HG03039 (cell line): ENCODE measurements at regions not wholly inside any gene's neighbourhood (a gene's known extent, or its start where the extent isn't known, plus 50 kb on each side); places are given as distances from the start of the nearest gene placed in this dataset.
"Not testable (repeated sequence)": the region's sequence is repeated elsewhere in the genome, so short reads cannot be mapped to it uniquely, and the experiment has no call there.

ENCODE experiments used
- ATAC-seq: cut with Tn5 transposase; IDR thresholded peaks from one replicate; pipeline ENCODE4 v1.9.1; 2021; ENCODE audit warnings: mild to moderate bottlenecking, moderate library complexity; ENCODE audit not compliant: unreplicated experiment

DNA sequence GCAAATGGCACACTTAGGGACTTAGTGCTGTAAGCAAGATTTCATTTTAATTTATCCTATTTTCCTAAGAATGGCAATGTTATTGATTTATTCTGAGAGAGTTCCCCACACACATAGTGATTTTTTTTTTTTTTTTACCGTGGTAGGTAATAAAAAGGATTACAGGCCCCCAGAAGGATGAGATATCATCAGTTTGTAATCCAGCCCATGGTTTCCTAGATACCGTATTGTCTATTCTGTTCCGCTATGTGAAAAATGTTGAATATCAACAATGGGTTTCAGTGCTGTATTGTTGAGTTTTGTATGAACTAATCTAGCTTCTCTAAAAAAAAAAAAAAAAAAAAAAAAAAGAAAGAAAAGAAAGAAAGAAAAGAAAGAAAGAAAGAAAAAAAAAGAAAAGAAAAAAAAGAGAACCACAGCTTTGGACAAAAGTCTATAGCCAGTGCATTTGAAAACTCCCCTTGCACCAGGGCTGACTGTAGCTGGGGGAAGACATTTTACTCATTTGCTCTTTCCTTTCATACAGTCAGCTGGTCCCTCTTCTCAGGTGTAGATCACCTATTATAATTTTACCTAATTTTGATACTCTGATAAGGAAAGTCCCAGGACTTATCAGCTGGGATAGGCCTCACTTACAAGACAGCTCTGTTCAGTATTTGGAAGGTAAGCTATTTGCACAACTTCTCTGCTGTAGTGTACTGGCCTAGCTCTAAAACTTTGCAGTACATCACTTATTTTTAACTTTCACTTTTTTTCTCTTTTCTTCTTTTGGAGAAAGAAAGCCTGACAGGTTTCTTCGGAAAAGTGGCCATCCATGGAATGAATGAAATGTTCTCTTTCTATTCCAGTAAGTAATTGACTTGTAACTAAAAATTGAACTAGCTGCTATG is 101.4 kb upstream of the SOX2 start:
- no peak for ATAC-seq

DNA sequence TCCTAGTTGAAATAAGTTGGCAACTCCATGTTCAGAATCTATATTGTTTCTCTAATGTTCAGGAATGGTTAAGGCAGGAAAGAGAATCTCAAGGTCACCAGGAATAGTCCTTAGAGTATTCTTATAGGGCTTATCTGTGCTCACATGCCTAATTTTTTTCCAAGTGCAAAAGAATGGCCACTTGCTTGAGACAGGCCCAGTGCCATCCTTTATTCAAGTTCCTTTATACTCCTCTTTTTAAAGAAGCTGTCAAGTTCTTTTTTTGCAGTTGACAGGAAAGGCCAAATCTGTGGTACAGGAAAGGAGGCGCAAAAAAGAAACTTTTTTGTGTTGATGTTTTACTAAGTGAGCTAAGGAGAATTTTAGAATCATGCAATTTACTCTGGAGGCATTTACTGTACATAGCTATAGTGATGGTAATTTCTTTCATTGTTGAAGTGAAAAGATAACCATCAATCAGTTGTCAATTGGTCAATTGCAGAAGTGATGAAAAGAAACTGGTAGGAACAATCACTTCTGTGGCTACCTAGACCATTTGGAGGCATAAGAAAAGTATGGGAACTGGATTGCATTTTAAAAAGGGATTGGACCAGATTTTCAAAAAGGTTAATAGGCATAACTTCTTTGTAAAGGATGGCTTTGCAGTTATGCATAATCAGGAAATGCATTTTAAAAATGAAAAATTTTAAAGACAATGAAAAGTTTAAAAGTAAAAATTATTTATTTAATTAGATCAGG is 102.5 kb upstream of the SOX2 start:
- no peak for ATAC-seq

DNA sequence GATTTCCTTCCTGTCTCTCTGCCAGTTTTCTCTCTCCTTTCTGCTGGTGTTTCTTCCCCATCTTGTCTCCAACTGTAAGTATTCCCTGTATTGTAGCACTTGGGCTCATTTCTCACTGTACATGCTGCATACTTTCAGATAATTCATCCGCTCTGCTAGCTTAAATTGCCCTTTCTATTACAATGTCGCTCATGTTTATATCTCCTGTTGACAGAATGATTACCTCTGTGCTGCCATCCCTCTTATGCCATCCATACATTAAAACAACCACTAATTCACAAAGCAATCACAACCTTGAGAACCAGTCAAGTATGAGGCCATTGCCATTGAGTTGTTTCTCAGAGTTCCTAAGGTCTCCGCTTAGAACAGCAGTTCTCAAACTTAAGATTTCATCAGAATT is 107.5 kb upstream of the SOX2 start:
- no peak for ATAC-seq

DNA sequence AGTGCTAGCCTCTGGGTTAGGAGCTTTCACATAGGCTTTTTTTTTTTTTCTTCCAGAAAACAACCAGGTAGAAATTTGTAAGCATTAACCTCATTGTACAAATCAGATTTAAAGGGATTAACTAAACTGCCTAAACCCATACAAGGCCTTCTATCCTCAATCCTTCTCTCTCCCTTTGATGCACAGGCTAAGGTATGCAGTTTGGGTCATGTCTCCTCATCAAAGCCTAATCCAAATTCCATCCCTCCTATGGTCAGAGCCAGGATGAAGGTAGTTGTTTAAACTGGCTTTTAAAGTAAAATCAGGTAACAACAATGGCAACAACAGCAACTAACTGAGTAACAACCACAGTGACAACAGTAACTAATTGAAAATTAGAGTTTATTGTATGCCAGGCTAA is 115.6 kb upstream of the SOX2 start:
- no peak for ATAC-seq

DNA sequence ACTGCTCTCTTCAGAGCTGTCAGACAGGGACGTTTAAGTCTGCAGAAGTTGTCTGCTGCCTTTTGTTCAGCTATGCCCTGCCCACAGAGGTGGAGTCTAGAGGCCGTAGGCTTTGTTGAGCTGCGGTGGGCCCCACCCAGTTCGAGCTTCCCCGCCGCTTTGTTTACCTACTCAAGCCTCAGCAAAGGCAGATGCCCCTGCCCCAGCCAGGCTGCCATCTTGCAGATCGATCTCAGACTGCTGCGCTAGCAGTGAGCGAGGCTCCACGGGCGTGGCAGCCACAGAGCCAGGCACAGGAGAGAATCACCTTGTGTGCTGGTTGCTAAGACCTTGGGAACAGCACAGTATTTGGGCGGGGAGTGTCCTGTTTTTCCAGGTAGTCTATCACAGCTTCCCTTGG is 120.8 kb upstream of the SOX2 start:
- not testable (repeated sequence) for ATAC-seq

DNA sequence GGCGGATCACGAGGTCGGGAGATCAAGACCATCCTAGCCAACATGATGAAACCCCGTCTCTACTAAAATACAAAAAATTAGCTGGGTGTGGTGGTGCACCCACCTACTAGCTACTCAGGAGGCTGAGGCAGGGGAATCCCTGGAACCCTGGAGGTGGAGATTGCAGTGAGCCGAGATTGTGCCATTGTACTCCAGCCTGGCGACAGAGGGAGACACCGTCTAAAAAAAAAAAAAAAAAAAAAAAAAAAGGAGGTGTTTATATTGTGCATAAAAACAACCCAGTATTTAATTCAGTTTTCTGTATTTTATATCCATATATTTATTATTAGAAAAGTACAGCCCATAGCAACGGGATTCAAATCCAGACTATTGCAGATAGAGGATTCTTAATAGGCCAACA is 129.1 kb upstream of the SOX2 start:
- ATAC-seq, result no peak

DNA sequence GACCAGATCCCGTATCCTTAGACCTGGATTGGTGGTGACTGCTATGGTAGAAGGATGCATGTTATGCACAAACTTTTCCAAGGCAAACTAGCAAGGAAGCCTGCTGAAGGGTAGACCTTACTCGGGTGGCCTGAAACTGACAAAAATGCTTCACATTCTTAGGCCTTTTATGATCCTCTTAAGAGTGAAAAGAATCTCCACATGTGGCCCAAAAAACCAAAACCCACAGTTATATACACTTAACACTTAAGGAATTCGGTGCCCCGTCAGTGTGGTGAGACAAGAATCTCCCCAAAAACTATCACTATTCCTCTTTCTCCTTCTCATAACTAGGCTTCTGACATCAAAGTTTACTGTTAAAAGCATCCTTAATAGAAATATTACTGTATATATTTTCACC is 130.1 kb upstream of the SOX2 start:
- ATAC-seq, result no peak

DNA sequence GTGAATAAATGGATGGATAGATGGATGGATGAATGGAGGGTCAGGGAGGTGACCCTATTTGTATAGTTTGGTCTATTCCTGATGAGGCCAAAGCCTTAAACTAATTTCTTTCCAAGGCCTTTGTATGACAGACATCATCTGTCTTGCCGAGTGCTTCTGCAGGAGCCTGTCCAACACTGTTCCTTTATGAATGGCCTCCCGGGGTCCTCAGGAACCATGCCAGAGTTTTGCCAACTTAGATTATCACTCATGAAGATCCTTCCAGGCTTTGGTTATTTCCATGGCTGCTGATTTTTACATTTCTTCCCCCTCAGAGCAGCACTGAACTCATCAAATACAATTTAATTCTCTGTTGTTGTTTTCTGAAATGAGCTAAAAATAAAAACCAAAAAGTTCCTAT is 133.0 kb upstream of the SOX2 start:
- ATAC-seq, result no peak

DNA sequence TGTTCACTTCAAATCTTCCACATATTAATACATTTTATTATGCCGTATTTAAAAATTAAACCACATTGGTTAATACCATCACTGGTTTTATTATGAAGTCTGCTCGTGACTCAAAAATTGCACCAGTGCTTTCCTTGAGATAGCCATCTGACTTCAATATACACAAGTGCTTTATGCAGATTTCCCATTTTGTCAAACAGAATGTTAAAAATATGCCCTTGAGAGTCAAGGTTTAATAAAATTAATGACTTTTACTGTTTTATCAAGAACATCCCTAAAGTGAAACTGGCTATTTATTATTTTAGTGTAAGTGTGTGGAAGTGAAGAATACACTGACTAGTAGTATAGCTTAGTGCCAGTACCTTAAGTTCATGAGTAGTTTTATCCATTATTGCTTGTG is 139.3 kb upstream of the SOX2 start:
- ATAC-seq, result no peak

DNA sequence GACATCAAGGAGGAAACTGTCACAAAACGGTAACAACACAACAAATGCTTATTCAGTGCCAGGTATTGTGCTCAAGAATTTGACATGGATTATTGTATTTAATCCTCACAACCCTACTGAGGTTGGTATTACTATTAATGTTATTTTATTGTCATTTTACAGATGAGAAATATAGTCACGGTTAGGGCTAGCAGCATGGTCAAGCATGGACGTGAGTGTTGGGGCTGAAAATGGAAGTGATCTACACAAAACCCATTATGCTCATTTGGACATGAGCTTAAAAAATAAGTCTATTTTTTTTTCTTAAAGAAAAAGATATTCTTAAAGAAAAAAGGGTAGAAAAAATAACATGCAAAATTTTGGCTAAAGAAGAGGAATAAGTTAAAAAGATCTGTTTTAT is 141.3 kb upstream of the SOX2 start:
- ATAC-seq, result no peak

DNA sequence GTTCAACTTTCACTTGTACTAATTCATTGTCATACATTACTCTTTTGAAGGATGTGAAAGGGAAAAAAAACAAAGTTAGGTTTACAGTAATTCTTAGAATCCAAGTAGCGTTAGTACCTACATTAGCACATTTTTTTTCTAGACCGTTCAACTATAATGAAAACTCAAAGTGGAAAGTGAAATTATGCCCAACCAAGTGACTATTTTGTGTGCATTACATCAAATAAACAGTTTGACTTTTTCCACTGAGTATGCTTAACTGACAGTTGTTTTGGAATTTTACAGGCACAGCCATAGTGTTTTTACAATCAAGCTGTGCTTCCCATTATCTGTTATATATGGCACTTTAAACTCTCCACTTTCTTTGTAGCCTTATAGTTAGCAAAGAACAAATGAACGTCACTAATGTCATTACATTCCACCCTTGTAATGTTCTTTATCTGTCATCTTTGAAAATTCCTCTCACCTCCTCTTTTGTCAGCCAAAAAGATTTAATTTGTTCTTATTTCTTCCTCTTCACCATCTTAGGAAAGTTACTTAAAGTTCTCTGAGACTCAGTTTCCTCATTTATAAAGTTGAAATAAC is 142.3 kb upstream of the SOX2 start:
- no peak for ATAC-seq

DNA sequence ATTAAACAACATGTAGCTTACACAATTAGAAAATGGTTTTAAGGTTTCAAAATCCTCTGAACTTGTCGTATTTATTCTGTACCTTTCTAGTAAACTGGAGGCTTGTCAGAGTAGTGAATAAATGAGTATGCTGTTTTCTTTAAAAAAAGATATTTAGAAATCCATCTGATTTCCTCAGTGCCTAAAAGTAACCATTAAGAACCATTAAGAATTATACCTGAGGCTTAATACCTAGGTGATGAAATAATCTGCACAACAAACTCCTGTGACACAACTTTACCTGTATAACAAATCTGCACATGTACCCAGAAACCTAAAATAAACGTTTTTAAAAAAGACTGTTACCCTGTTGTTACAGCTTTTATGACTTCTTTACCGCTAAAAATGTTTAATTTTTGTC is 143.0 kb upstream of the SOX2 start:
- no peak for ATAC-seq

DNA sequence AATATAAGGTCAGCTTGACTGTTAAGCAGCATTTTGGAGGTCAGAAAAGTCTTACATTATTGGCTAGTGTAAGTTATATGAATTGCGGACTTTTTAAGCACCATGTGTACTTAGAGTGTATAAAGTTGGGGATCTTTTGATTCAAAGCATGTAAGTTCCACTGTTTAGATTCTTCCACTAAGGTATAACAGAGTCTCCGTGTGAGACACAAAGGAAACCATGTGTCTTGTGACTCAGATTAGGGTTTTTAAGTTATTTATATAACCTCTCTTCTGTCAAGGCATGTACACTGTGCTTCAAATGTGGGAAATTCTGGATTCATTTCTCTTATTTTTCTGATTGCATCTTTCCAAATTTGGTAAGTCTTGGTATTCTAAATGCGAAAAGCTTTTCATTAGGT is 143.5 kb upstream of the SOX2 start:
- ATAC-seq, result no peak

DNA sequence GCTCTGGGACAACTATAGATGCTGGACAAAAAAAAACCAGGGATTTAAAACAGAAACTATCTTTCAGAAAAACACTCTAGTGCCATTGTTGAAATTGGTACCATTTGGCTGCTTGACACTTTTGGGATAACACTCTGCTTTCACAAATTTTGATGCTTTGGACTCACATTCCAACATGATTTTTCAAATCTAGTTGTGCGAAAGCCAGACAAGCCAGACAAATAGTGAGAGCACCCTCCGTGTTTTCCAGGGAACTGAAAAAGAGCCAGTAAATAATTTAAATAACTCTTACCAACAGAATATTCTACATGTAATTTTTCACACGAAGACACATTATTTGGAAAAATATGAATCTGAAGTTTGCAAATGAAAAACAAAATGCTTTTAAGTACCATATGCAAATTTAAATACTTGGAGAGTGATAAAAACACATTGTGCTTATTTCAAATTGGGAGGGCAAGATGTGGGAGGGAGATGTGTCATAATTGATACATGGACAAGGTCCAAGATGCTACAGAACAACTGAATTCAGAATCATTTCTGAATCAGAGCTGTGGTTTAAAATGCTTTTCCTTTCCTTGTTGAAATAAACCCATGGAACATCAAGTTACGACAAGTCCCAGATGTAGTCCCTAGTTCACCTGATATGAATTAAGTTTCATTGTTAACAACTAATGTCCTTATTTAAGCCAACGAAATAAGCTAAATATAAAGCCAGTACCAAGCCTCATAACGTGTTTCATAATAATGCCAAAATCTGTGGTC is 144.2 kb upstream of the SOX2 start:
- ATAC-seq, result no peak

DNA sequence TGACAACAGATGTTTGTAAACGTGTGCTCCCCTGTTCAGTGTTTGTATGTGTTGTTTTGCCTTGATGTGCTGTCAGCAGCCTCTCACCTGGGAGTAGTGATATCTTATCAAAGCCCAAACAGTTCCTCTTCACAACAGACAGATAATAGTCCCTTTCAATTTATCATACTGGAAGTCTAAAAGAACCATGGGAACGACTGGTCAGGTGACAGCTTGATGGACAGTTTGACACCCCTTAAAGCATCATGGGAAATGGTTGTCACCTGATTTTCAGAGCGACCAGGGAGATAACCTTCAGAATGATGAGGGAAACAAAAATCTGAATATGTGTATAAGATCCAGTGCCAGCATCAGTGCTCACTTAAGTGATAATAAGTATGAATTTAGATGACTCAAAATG is 146.3 kb upstream of the SOX2 start:
- ATAC-seq, result no peak

DNA sequence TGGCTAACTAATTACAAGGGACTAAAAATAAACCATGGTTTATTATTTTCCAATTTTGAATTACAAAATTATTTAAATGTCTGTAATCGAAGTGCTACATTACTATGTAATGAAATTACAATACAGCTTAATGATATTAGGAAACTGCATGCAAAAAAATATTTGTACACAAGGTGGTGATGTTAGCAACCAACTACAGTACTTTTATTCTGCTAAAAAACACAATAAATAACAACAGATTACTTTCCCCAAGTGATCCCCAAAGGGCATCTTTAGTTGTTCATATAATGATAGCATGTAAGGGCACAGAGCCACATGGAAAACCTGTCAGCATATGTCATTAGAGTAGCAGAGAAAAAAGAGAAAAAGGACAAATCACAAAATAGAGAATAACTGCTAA is 147.5 kb upstream of the SOX2 start:
- ATAC-seq, result no peak

DNA sequence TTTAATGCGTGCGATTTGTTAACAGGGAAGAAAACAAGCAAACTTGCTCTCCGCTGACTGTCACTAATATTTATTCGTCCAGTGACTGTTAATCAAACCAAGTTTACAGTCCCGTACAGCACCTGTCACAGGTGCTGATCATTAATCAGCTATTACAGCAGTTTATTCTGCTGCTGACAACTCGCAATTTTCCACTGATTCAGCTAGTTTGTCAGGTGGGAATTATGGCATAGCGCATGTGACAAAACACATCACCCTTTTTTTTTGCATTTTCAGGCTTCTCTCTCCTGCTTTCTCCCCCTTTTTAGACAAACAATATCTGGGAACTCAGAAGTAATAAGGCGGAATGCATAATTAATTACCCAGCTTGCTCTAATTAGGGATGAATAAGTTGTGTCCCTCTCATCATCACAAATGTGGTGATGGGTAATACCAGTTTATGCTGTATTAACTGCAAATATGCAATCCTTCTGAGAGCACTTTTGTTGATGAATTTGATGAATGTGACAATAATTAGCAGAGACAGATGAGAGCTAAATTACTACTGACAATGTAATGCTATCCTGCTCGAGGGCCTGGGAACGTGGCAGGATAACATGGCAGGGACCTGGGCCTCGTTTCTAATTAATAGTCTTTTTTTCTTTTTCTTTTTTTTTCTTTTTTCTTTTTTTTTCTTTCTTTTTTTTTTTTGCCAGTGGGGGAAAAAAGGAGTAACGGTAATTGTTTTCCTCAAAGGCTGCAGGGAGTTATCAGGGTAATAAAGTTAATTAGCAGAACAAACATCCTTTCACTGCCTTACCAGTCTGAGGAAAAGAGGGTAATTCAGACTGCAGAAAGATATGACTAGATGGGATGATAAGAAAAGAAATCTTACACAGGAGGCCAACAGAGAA is 150.3 kb upstream of the SOX2 start:
- ATAC-seq, result no peak

DNA sequence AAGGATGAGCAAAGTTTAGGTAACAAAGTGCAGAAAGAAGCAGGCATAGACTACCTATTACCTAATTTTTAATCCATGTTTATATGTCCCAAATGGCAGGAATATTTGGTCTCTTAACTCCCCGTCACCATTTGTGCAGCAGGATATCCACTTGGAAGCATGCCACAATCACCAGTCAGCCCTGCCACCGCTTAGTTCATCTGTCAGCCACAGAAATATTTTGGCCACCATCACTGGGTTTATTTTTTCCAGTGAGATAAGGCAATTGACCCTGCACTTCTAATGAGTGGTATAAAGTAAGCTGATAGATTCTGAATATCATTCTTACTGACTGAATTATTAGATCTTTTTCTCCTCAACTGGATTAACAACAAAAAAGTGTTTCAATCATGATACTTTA is 152.9 kb upstream of the SOX2 start:
- no peak for ATAC-seq

DNA sequence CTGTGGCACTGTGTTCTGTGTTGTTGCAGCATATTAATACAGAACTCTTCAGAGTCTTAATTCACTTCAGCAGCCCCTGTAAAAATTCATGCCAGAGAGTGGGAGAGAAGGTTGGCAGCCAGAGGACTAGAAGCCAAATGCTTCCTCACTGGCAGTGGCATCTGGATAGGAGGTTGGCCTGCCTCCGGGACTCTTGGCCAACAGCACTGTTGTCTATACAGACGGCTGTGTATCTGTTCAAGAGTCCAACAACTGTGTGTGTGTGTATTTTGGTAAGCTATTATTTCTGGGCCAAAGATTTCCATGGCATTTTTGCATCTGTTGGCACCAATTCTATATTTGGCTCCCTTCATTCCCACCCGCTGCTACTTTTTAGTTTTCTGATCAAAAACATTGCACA is 156.0 kb upstream of the SOX2 start:
- ATAC-seq, result no peak

DNA sequence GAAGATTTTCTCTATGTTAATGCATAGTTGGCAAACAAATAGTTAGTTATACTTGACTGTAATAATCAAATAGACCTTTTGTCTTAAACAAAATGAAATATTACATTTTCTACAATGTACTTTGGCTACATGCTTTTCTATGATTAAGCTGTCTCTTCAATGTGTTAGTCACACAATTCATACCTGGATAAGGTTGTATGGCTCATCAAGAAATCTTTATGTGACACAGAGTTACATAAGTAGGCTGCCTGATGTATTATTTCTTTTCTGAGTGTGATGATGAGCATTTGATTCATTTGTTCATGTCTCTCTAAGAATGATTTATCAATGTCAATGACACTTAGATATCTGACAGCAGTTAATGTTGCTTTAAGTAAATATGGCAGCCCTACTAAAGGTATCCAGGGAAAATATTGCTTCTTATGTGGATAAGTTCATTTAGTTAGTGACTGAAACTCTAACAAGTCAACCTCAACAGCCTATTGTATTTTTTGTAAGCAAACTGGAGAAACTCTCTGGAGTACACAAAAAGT is 157.4 kb upstream of the SOX2 start:
- ATAC-seq, result no peak
